GM19193 (cell line): ENCODE measurements at regions not wholly inside any gene's neighbourhood (a gene's known extent, or its start where the extent isn't known, plus 50 kb on each side); places are given as distances from the start of the nearest gene placed in this dataset.

ENCODE experiments used
- POLR2A ChIP-seq: IDR thresholded peaks from 4 replicates; pipeline ENCODE4 v1.6.1; 2011; ENCODE audit not compliant: insufficient read depth, insufficient read length; ENCODE audit errors: extremely low read depth

DNA sequence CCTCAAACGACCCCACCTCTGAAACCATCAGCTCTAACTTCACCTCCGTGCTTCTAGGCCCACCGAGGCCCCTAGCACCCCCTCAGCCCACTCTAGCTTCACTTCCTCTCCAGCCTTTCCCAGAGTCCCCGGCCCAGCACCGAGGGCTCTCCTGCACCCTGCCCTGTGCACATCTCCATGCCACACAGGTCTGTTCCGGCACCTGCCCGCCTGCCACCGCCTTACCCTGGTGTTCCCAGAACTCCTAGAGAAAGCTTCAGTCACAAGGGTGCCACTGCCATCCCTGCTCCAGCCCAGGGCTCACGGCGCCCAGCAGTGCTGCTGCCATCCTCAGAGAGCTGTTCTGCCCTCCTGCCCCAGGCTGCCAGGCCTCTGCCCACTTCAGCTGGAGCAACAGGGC, 61.3 kb upstream of the INSIG1 start:
- TF ChIP-seq POLR2A, result no peak

DNA sequence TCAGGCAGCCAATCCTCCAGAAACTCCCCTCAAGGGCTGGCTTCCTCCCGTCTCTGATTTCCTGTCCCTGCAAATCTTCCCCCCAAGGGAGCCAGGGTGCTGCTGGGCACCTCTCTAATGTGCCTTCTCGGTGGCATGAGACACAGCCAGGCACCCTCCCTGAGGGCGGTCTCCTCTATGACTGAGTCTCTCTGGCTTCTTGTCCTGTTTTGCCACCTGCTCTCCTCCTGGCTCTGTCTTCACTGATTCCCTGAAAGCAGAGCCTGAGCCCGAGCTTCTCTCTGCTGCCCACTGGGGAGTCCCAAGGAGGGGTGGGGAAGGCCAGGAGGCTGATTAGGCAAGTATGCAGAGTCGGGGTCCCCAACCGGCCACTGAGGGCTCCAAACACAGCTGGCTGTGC, 60.4 kb upstream of the INSIG1 start:
- TF ChIP-seq POLR2A, result no peak

DNA sequence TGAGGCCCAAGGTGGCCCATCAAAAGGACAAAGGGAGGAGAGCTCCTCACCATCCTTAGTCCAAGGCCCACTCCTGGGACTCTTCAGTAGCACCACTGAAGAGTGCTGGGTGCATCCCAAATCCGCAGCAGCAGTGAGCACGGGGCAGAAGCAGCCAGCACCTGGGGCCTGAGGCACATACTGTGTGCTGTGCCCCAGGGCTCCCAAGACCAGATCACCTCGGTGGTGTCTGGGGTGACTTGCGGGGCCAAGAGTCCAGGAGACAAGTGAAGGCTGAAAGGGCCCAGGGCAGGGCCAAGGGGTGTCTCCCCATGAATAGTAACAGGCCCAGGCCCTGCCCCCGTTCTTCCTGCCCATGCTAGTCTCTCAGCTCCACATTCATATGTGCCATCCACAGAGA, 59.9 kb upstream of the INSIG1 start:
- TF ChIP-seq POLR2A, result no peak

DNA sequence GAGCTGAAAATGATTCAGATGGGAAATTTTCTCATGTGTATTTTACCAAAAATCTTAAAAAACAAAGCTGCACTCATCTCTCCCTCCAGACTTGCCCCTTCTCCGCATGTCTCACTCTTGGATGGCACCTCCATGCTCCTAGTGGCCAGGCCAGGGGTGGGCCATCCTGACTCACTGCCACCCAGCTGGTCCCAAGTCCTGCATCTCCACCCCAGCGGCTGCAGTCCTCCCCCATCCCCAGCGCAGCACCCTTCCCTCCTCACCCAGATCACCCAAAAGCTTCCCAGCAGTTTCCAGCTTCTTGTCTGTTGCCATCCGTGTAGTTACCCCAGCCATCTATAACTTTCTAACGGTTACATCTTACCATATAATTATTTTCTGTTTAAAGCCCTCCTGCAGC, 53.0 kb upstream of the INSIG1 start:
- TF ChIP-seq POLR2A, result no peak

DNA sequence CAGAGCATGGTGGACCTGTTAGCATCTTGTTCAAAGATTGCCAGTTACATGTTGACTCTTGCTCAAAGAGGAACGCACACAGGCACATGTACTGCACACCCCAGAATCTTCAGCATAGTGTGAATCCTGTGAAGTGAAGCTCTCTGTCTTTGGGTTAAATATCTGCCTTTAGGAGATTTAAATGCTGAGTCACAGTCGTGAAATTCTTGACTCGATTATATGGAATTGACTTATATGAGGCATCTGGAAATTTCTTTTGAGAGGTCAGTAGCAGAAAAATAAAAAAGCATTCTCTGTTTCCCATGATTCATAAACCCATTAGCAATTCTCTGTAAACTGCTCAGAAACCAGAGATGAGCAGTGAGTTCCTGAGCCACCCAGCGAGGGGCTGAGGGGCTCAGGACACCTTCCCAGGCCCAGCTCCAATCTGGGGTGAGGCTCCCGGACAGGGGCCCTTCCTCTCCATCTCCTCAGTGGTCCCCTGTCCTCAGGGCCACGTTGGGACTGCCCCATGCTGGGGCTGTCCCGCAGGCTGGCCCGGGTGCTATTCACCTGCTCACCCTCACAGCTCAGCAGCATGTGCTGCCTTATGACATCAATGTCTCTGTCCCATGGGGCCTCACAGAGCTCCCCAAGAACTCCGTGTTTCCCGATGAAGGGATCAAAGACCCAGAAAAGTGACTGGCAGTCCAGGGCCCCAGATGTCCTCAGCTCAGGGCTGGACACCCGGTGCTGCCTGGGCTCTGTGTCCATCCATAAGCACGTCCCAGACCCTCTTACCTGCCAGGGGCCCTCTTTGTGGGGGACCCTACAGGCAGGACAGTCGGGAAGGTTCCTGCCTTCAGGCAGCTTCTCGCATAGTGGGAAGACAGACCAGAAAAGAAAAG, 50.0 kb upstream of the INSIG1 start:
- TF ChIP-seq POLR2A, result no peak
